DLD1 (cell line): ENCODE measurements at regions not wholly inside any gene's neighbourhood (a gene's known extent, or its start where the extent isn't known, plus 50 kb on each side); places are given as distances from the start of the nearest gene placed in this dataset.

Source experiments
- in situ Hi-C: cut with HindIII; loops from 2 replicates; pipeline ENCODE4 v1.10.0; 2017; ENCODE audit warnings: low sequenced_read_pairs

GRCh38 chr6:155523821-155524651, 68.4 kb upstream of the NOX3 start:
- in situ Hi-C loops, result no loop called here

- in situ Hi-C loops, result no loop called here
These were observed 66.1 kb upstream of the NOX3 start for GRCh38 chr6:155521719-155522118.

GRCh38 chr6:155520078-155520477, 64.4 kb upstream of the NOX3 start:
- in situ Hi-C loops, result no loop called here

GRCh38 chr6:155519176-155519738, 63.6 kb upstream of the NOX3 start:
- in situ Hi-C loops, result no loop called here

GRCh38 chr6:155517294-155517693, 61.7 kb upstream of the NOX3 start:
- in situ Hi-C loops, result no loop called here

GRCh38 chr6:155510879-155511278, 55.2 kb upstream of the NOX3 start:
- in situ Hi-C loops, result no loop called here

- in situ Hi-C loops, result no loop called here
These were observed 54.3 kb upstream of the NOX3 start for GRCh38 chr6:155509743-155510475.

GRCh38 chr6:155505608-155505989, 50.0 kb upstream of the NOX3 start:
- in situ Hi-C loops, result no loop called here
